ENCODE measurements at regions not wholly inside any gene's neighbourhood (a gene's known extent, or its start where the extent isn't known, plus 50 kb on each side); places are given as distances from the start of the nearest gene placed in this dataset.

DNA sequence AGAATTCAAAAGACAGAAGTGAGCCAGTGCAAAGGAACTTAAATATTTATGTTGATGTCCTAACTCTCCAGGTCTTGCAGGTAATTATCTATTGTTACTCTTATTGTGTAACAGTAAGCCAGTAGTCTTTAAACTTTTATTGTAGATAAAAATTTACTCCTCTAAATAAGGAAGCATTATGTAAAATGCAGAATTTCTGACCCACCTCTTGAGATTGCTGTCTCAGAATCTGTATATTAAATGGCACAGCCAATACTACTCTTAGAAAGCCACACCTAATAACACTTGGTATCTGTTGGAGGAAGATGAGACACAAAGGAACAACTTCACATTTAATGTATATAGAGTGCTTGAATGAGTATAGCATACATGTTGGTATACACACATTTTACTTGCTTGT is 613.5 kb upstream of the ZNF804A start:
- TF ChIP-seq, protein P1, sequence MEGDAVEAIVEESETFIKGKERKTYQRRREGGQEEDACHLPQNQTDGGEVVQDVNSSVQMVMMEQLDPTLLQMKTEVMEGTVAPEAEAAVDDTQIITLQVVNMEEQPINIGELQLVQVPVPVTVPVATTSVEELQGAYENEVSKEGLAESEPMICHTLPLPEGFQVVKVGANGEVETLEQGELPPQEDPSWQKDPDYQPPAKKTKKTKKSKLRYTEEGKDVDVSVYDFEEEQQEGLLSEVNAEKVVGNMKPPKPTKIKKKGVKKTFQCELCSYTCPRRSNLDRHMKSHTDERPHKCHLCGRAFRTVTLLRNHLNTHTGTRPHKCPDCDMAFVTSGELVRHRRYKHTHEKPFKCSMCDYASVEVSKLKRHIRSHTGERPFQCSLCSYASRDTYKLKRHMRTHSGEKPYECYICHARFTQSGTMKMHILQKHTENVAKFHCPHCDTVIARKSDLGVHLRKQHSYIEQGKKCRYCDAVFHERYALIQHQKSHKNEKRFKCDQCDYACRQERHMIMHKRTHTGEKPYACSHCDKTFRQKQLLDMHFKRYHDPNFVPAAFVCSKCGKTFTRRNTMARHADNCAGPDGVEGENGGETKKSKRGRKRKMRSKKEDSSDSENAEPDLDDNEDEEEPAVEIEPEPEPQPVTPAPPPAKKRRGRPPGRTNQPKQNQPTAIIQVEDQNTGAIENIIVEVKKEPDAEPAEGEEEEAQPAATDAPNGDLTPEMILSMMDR (conservative IDR thresholded peaks at IDR 0.05; ENCODE audit: low read depth, low read length): no peak
- TF ChIP-seq EZH2phosphoT487 (IDR thresholded peaks at IDR 0.05; ENCODE audit: borderline replicate concordance, low read length): no peak
- no peak for TF ChIP-seq EZH2 (IDR thresholded peaks at IDR 0.05; ENCODE audit: low read length, unreplicated experiment)
- Histone ChIP-seq H2AFZ (ENCODE audit: low read length) (no peak overlapping the region), H3K36me3 (ENCODE audit: low read depth, low read length) (no peaks in the 10 kb centered on the region), H3K9me2 (replicated peaks; ENCODE audit: low read length) (no peaks in the 10 kb centered on the region), H4K20me1 (ENCODE audit: low read length) (no peaks in the 10 kb centered on the region), H3K9me3 (ENCODE audit: low read length) (no peaks in the 10 kb centered on the region), H3K4me3 (ENCODE audit: low read length) (no peak overlapping the region), H3K4me1 (ENCODE audit: insufficient read depth, low read length) (peaks cover 10% of the 10 kb centered on the region), H3F3A (ENCODE audit: low read length, unreplicated experiment) (no peaks in the 10 kb centered on the region), H3K9ac (ENCODE audit: low read length) (no peak overlapping the region), H3K79me2 (ENCODE audit: low read length) (no peaks in the 10 kb centered on the region), H3K27ac (ENCODE audit: low read length) (no peak overlapping the region), H3K27me3 (ENCODE audit: low read length) (no peaks in the 10 kb centered on the region), H3K4me2 (ENCODE audit: low read length) (no peak overlapping the region)
- CTCF ChIA-PET: no interaction called here
- ATAC-seq (no peak), DNase-seq (no peak)
- intact Hi-C loops (cut with micrococcal nuclease): no loop called here
- POLR2A ChIA-PET (ENCODE audit: unreplicated experiment): no interaction called here
- no TSS peak for BruUV-seq (replicated peaks)

DNA sequence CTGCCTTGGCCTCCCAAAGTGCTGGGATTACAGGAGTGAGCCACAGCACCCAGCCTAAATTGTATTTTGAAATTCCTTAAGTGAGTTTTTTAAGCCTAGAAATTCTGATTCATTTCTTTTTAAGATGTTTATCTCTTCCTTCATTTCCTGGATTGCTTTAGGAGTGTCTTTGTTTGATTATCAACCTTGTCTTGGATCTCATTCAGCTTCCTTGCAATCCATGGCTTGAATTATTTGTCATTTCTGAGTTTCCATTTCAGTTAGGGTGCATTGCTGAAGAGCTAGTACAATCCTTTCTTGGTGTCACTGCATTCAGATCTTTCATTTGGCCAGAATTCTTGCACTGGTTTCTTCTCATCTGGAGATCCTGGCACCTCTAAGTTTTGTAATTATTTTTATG is 606.4 kb upstream of the ZNF804A start:
- peak overlapping the region; percentile 46 for H3K4me2 ChIP-seq (ENCODE audit: low read length)
- H3K9ac ChIP-seq (ENCODE audit: low read length): no peak overlapping the region
- TF ChIP-seq, protein P1 (conservative IDR thresholded peaks at IDR 0.05; ENCODE audit: low read depth, low read length): no peak
- no peak for TF ChIP-seq EZH2phosphoT487 (IDR thresholded peaks at IDR 0.05; ENCODE audit: borderline replicate concordance, low read length)
- no peak for TF ChIP-seq EZH2 (IDR thresholded peaks at IDR 0.05; ENCODE audit: low read length, unreplicated experiment)
- no peak overlapping the region for H2AFZ ChIP-seq (ENCODE audit: low read length)
- peak; percentile 81 for DNase-seq
- H4K20me1 ChIP-seq (ENCODE audit: low read length): no peaks in the 10 kb centered on the region
- H3K4me1 ChIP-seq (ENCODE audit: insufficient read depth, low read length): peaks cover 66% of the 10 kb centered on the region
- no peaks in the 10 kb centered on the region for H3K27me3 ChIP-seq (ENCODE audit: low read length)
- no peaks in the 10 kb centered on the region for H3F3A ChIP-seq (ENCODE audit: low read length, unreplicated experiment)
- peak overlapping the region; percentile 68 for H3K27ac ChIP-seq (ENCODE audit: low read length)
- no peaks in the 10 kb centered on the region for H3K9me2 ChIP-seq (replicated peaks; ENCODE audit: low read length)
- no TSS peak for BruUV-seq (replicated peaks)
- ATAC-seq: peak; percentile 58
- POLR2A ChIA-PET (ENCODE audit: unreplicated experiment): no interaction called here
- intact Hi-C loops (cut with micrococcal nuclease): loop anchor here (1.0 to 10.0 kb wide), 4 partner anchors 124 to 697 kb away; no protein-coding TSS in a partner anchor
- no peaks in the 10 kb centered on the region for H3K9me3 ChIP-seq (ENCODE audit: low read length)
- CTCF ChIA-PET: no interaction called here
- H3K36me3 ChIP-seq (ENCODE audit: low read depth, low read length): no peaks in the 10 kb centered on the region
- no peak overlapping the region for H3K4me3 ChIP-seq (ENCODE audit: low read length)
- no peaks in the 10 kb centered on the region for H3K79me2 ChIP-seq (ENCODE audit: low read length)

DNA sequence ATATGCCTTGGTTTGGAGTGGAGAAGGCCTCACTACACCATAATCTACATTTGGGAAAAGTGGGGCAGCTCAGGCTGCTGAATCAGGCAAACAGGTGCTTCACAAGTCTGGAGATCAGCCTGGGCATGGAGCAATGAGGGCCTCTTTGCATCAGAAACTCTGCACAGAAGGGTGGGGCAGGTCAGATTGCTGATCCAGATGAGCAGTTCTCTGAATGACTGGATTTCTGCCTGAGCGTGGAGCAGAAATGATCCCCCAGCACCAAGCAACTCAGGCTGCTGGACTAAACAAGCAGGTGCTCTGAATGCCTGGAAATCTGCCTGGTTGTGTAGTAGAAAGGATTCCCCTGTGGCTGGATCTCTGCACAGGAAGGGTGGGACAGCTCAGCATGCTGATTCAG is 605.3 kb upstream of the ZNF804A start:
- H2AFZ ChIP-seq (ENCODE audit: low read length): no peak overlapping the region

More for the DNA sequence above, 605.3 kb upstream of the ZNF804A start:
- H4K20me1 ChIP-seq (ENCODE audit: low read length): no peaks in the 10 kb centered on the region
- no peaks in the 10 kb centered on the region for H3K79me2 ChIP-seq (ENCODE audit: low read length)
- peak overlapping the region; percentile 68 for H3K27ac ChIP-seq (ENCODE audit: low read length)
- H3K9me2 ChIP-seq (replicated peaks; ENCODE audit: low read length): no peaks in the 10 kb centered on the region
- BruUV-seq (replicated peaks): no TSS peak
- ChIA-PET POLR2A (ENCODE audit: unreplicated experiment) (no interaction called here), CTCF (no interaction called here)
- no peak overlapping the region for H3K9ac ChIP-seq (ENCODE audit: low read length)
- no peak overlapping the region for H3K4me3 ChIP-seq (ENCODE audit: low read length)
- H3F3A ChIP-seq (ENCODE audit: low read length, unreplicated experiment): no peaks in the 10 kb centered on the region
- ATAC-seq (peak; percentile 35), DNase-seq (peak; percentile 59)
- H3K27me3 ChIP-seq (ENCODE audit: low read length): no peaks in the 10 kb centered on the region
- no peaks in the 10 kb centered on the region for H3K36me3 ChIP-seq (ENCODE audit: low read depth, low read length)
- intact Hi-C loops (cut with micrococcal nuclease): loop anchor here (5.0 to 10.0 kb wide), 3 partner anchors 124 to 698 kb away; no protein-coding TSS in a partner anchor
- peak overlapping the region; percentile 46; the same call in 1 of the 2 replicates for H3K4me2 ChIP-seq (ENCODE audit: low read length)
- no peak for TF ChIP-seq EZH2phosphoT487 (IDR thresholded peaks at IDR 0.05; ENCODE audit: borderline replicate concordance, low read length)
- TF ChIP-seq, protein P1 (conservative IDR thresholded peaks at IDR 0.05; ENCODE audit: low read depth, low read length): no peak
- TF ChIP-seq EZH2 (IDR thresholded peaks at IDR 0.05; ENCODE audit: low read length, unreplicated experiment): no peak
- H3K9me3 ChIP-seq (ENCODE audit: low read length): no peaks in the 10 kb centered on the region
- peaks cover 68% of the 10 kb centered on the region for H3K4me1 ChIP-seq (ENCODE audit: insufficient read depth, low read length)
